K562 (cell line): ENCODE measurements at regions not wholly inside any gene's neighbourhood (a gene's known extent, or its start where the extent isn't known, plus 50 kb on each side); places are given as distances from the start of the nearest gene placed in this dataset.

Source experiments
- ATAC-seq: fragments of 200-7000 bp; cut with Tn5 transposase; 3 replicates; pipeline ENCODE4 v1.9.1; 2020; ENCODE audit warnings: moderate library complexity
- BruUV-seq: library from RNA; stranded (reverse); fragments of 400-500 nt; replicated peaks from 2 replicates; lab custom pipeline; 2021; lab: Mats Ljungman, UMichigan
- CTCF ChIA-PET: fragments of 300-600 bp; formaldehyde crosslinking; extraction: SDS; loops from one replicate; lab custom pipeline; 2021; ENCODE audit warnings: low intra/inter-chr PET ratio; lab: Yijun Ruan, JAX
- POLR2A ChIA-PET: fragments of 300-600, 350-650 bp; sonication (Branson Sonifier 250); formaldehyde crosslinking; extraction: SDS; loops from one replicate; lab custom pipeline; 2021; ENCODE audit warnings: antibody characterized with exemption, inconsistent platforms; lab: Yijun Ruan, JAX
- DNase-seq, 4 experiments: peaks; one replicate each; pipeline versions ENCODE4 v3.0.0 to v3.0.0-alpha.2; 2011 to 2018; ENCODE audit warnings: low spot score in 3 of 4, mixed read lengths in 3 of 4; ENCODE audit errors: extremely low read depth in 1 of 4
- FAIRE-seq: peaks from 2 replicates; lab custom pipeline; 2011; peaks lifted over from hg19 to GRCh38; lab: Jason Lieb, UNC
- H2AFZ ChIP-seq: 2 replicates; pipeline ENCODE4 v1.6.0; 2011; ENCODE audit warnings: low read depth, low read length, control low read depth, inconsistent platforms
- H3K27ac ChIP-seq: fragments of 200-600 bp; 3 replicates; pipeline ENCODE4 v1.8.0; 2011; ENCODE audit warnings: low read depth, mild to moderate bottlenecking, control low read depth, inconsistent platforms, low read length, moderate library complexity, mixed read lengths; ENCODE audit errors: extremely low read depth
- H3K27me3 ChIP-seq, 2 experiments: fragments of 300-600 bp in 1 of 2; 2 replicates in 1 of 2; 3 replicates in 1 of 2; pipeline versions ENCODE4 v1.6.0 to v1.8.0; 2011; ENCODE audit warnings: inconsistent platforms in 2 of 2, low read length in 2 of 2, mild to moderate bottlenecking in 1 of 2, mixed read lengths in 1 of 2, moderate library complexity in 1 of 2; ENCODE audit not compliant: control insufficient read depth in 2 of 2, insufficient read depth in 2 of 2
- H3K36me3 ChIP-seq: fragments of 300-600 bp; 3 replicates; pipeline ENCODE4 v1.8.0; 2011; ENCODE audit warnings: mild to moderate bottlenecking, low read length, inconsistent platforms; ENCODE audit not compliant: control insufficient read depth, insufficient read depth
- H3K4me1 ChIP-seq, 2 experiments: fragments of 200-600 bp in 1 of 2; replicated peaks in 1 of 2; 2 replicates in 1 of 2; 3 replicates in 1 of 2; pipeline versions ENCODE4 v1.5.1 to v1.8.0; 2011; ENCODE audit warnings: inconsistent platforms in 2 of 2, low read length in 2 of 2, mild to moderate bottlenecking in 1 of 2, mixed read lengths in 1 of 2, moderate library complexity in 1 of 2; ENCODE audit not compliant: control insufficient read depth in 2 of 2, insufficient read depth in 2 of 2
- H3K4me2 ChIP-seq: 2 replicates; pipeline ENCODE4 v1.6.1; 2011; ENCODE audit warnings: low read length, control low read depth, inconsistent platforms, mixed read lengths; ENCODE audit not compliant: insufficient read depth
- H3K4me3 ChIP-seq: fragments of 200-600 bp; sonication (generic), shearing (Covaris generic); 2 replicates; pipeline ENCODE4 v1.5.1; 2016; ENCODE audit warnings: control low read depth, inconsistent platforms
- H3K79me2 ChIP-seq: fragments of 200-600 bp; 3 replicates; pipeline ENCODE4 v1.8.0; 2011; ENCODE audit warnings: low read length, inconsistent platforms; ENCODE audit not compliant: control insufficient read depth, insufficient read depth
- H3K9ac ChIP-seq, 2 experiments: 2 replicates each; pipeline versions ENCODE4 v1.6.0 to v1.6.1; 2011; ENCODE audit warnings: low read depth in 2 of 2, low read length in 2 of 2, control low read depth in 1 of 2, inconsistent platforms in 1 of 2, mild to moderate bottlenecking in 1 of 2, mixed read lengths in 1 of 2; ENCODE audit not compliant: insufficient read depth in 1 of 2
- H3K9me1 ChIP-seq: one replicate; pipeline ENCODE4 v1.6.0; 2011; ENCODE audit warnings: inconsistent platforms, mild to moderate bottlenecking, low read length, moderate library complexity; ENCODE audit not compliant: control insufficient read depth, insufficient read depth
- H3K9me3 ChIP-seq: replicated peaks from 2 replicates; pipeline ENCODE4 v1.5.1; 2011; ENCODE audit warnings: low read depth, low read length, inconsistent platforms; ENCODE audit not compliant: control insufficient read depth, insufficient read depth
- H4K20me1 ChIP-seq: replicated peaks from 2 replicates; pipeline ENCODE4 v1.6.1; 2011; ENCODE audit warnings: low read length, inconsistent platforms, mixed read lengths; ENCODE audit not compliant: control insufficient read depth, insufficient read depth
- CXXC5 ChIP-seq: fragments of 250-450 bp; sonication (Bioruptor Pico); IDR thresholded peaks from 2 replicates; pipeline ENCODE4 v1.8.0; 2022; ENCODE audit warnings: inconsistent platforms, mild to moderate bottlenecking, moderate library complexity
- DPF2 ChIP-seq: fragments of 450-650 bp; IDR thresholded peaks from 2 replicates; pipeline ENCODE4 v1.6.1; 2016
- EWSR1 ChIP-seq: fragments of 450-650 bp; IDR thresholded peaks from 2 replicates; pipeline ENCODE4 v1.6.1; 2018; ENCODE audit warnings: borderline replicate concordance, mild to moderate bottlenecking, low read depth, moderate library complexity; ENCODE audit not compliant: partially characterized antibody
- GABPB2 ChIP-seq: fragments of 250-450 bp; sonication (Bioruptor Pico); conservative IDR thresholded peaks from 2 replicates; pipeline ENCODE4 v1.5.1; 2021; ENCODE audit warnings: mild to moderate bottlenecking
- HMGN3 ChIP-seq: IDR thresholded peaks from 2 replicates; pipeline ENCODE4 v1.6.1; 2011; ENCODE audit warnings: borderline replicate concordance, low read depth, mild to moderate bottlenecking, mixed read lengths, low read length; ENCODE audit not compliant: insufficient read length; ENCODE audit errors: extremely low read depth
- MXD1 ChIP-seq: fragments of 250-450 bp; sonication (Bioruptor Pico); IDR thresholded peaks from 2 replicates; pipeline ENCODE4 v1.8.0; 2021; ENCODE audit warnings: borderline replicate concordance, mild to moderate bottlenecking, moderate library complexity; ENCODE audit not compliant: poor library complexity, severe bottlenecking
- NRF1 ChIP-seq, 2 experiments: fragments of 450-650 bp; IDR thresholded peaks in 1 of 2; conservative IDR thresholded peaks in 1 of 2; 2 replicates each; pipeline ENCODE4 v1.6.1; 2014; ENCODE audit warnings: mild to moderate bottlenecking in 2 of 2
- POLR2AphosphoS2 ChIP-seq: IDR thresholded peaks from 2 replicates; pipeline ENCODE4 v1.6.1; 2012; ENCODE audit warnings: low read length, improper control_type of control experiment
- YBX1 ChIP-seq: fragments of 450-650 bp; IDR thresholded peaks from 2 replicates; pipeline ENCODE4 v1.7.1; 2016; ENCODE audit warnings: mild to moderate bottlenecking
- ZBTB11 ChIP-seq, 3 experiments: fragments of 200-800 bp in 1 of 3; fragments of 250-450 bp in 1 of 3; fragments of 450-650 bp in 1 of 3; sonication (Bioruptor Pico) in 1 of 3; sonication (Bioruptor generic) in 1 of 3; formaldehyde crosslinking in 1 of 3; IDR thresholded peaks; 2 replicates each; pipeline versions ENCODE4 v1.6.1 to v1.8.0; 2016 to 2022; ENCODE audit warnings: mild to moderate bottlenecking in 2 of 3, missing genetic modification characterization in 2 of 3, missing compliant biosample characterization in 1 of 3, moderate library complexity in 1 of 3
- ZNF398 ChIP-seq: fragments of 250-450 bp; sonication (Bioruptor Pico); IDR thresholded peaks from 2 replicates; pipeline ENCODE4 v1.8.0; 2021; ENCODE audit warnings: moderate library complexity, mild to moderate bottlenecking, inconsistent platforms
- ZNF41 ChIP-seq: fragments of 250-450 bp; sonication (Bioruptor Pico); conservative IDR thresholded peaks from 2 replicates; pipeline ENCODE4 v1.4.0; 2020; ENCODE audit warnings: mild to moderate bottlenecking
- WGBS: fragments of 100-300 bp; shearing (Covaris generic); methylation state at CpG from one replicate; pipeline ENCODE4 v1.1.6; 2016; ENCODE audit warnings: low coverage, mixed read lengths; ENCODE audit not compliant: insufficient coverage; ENCODE audit errors: missing lambda C conversion rate; 5-methylcytosine and 5-hydroxymethylcytosine counted together
- in situ Hi-C: fragments of 300-500 bp; cut with MboI; formaldehyde crosslinking; loops from 4 replicates; pipeline ENCODE4 v1.15.0; 2018; ENCODE audit warnings: inconsistent platforms, mixed read lengths
- intact Hi-C: fragments of 100-400 bp; cut with micrococcal nuclease; formaldehyde crosslinking; loops from 2 replicates; pipeline ENCODE4 v1.14.2; 2022

- no peak for TF ChIP-seq MXD1 (CRISPR knock-in tag)
- no peak for TF ChIP-seq ZNF398 (CRISPR knock-in tag)
- no peak for TF ChIP-seq HMGN3
- no peak for TF ChIP-seq EWSR1
Measured at GRCh38 chr3:104412608-104413580, 953.8 kb upstream of the ALCAM start (continued).

GRCh38 chr3:104428337-104428925, 938.3 kb upstream of the ALCAM start:
- intact Hi-C loops = no loop called here
- Histone ChIP-seq H3K9me1 (no peaks in the 10 kb centered on the region), H3K27ac (no peak overlapping the region), H3K4me2 (no peak overlapping the region), H3K27me3 (no peaks in the 10 kb centered on the region), H3K4me1 (no peaks in the 10 kb centered on the region), H3K4me3 (no peak overlapping the region), H3K36me3 (no peaks in the 10 kb centered on the region), H3K9ac (no peak overlapping the region), H3K79me2 (no peaks in the 10 kb centered on the region), H2AFZ (no peak overlapping the region), H4K20me1 (no peaks in the 10 kb centered on the region), H3K9me3 (no peaks in the 10 kb centered on the region)
- in situ Hi-C loops = loop anchor here (10.0 kb wide), 1 partner anchor 1404 kb away; no protein-coding TSS in a partner anchor
- DNase-seq (no peak), FAIRE-seq (no peak), ATAC-seq (no peak)
- CTCF ChIA-PET = no interaction called here
- POLR2A ChIA-PET = no interaction called here
- 0% methylated on average over 2 of the region's 2 CpGs for WGBS
- BruUV-seq = no TSS peak
- TF ChIP-seq NRF1 (conservative IDR thresholded peaks at IDR 0.05 in 1 of 2, IDR thresholded peaks at IDR 0.05 in 1 of 2) (no peak), POLR2AphosphoS2 (no peak), CXXC5 (CRISPR knock-in tag) (no peak), GABPB2 (CRISPR knock-in tag) (no peak), ZNF41 (CRISPR knock-in tag) (no peak), YBX1 (no peak), DPF2 (no peak), ZBTB11 (CRISPR knock-in tag; IDR thresholded peaks at IDR 0.05) (no peak)
